ENCODE measurements at regions not wholly inside any gene's neighbourhood (a gene's known extent, or its start where the extent isn't known, plus 50 kb on each side); places are given as distances from the start of the nearest gene placed in this dataset.

- no peak for DNase-seq
Observed at GRCh38 chr6:181049-181654, 111.1 kb upstream of the DUSP22 start.

- DNase-seq = no peak
Observed at GRCh38 chr6:183668-184067, 108.6 kb upstream of the DUSP22 start.

- no peak for DNase-seq
Observed at GRCh38 chr6:184161-184700, 108.1 kb upstream of the DUSP22 start.

GRCh38 chr6:186340-186965 lies 105.8 kb upstream of the DUSP22 start:
- DNase-seq = no peak

GRCh38 chr6:187210-187861 lies 105.0 kb upstream of the DUSP22 start:
- DNase-seq = no peak

- DNase-seq = peak; percentile 51 to 75
Observed at GRCh38 chr6:188821-189655, 103.2 kb upstream of the DUSP22 start.

- DNase-seq = no peak
Observed at GRCh38 chr6:189676-190075, 102.6 kb upstream of the DUSP22 start.

GRCh38 chr6:190596-191395 lies 101.5 kb upstream of the DUSP22 start:
- DNase-seq = peak in 1 of 2 experiments; percentile 4

GRCh38 chr6:191487-192312 lies 100.6 kb upstream of the DUSP22 start:
- DNase-seq = no peak

- no peak for DNase-seq
Observed at GRCh38 chr6:192313-192664, 100.0 kb upstream of the DUSP22 start.

- DNase-seq = no peak
Observed at GRCh38 chr6:193180-193579, 99.1 kb upstream of the DUSP22 start.

- DNase-seq = peak; percentile 40 to 68
Observed at GRCh38 chr6:193773-194310, 98.4 kb upstream of the DUSP22 start.

- no peak for DNase-seq
Observed at GRCh38 chr6:195861-196360, 96.4 kb upstream of the DUSP22 start.

GRCh38 chr6:196543-196942 lies 95.7 kb upstream of the DUSP22 start:
- DNase-seq = no peak

GRCh38 chr6:203661-204060 lies 88.6 kb upstream of the DUSP22 start:
- DNase-seq = no peak

- no peak for DNase-seq
Observed at GRCh38 chr6:206264-206663, 86.0 kb upstream of the DUSP22 start.

GRCh38 chr6:208364-208763 lies 83.9 kb upstream of the DUSP22 start:
- DNase-seq = no peak

- DNase-seq = no peak
Observed at GRCh38 chr6:208938-209337, 83.3 kb upstream of the DUSP22 start.

- DNase-seq = no peak
Observed at GRCh38 chr6:209432-210103, 82.7 kb upstream of the DUSP22 start.

- DNase-seq = no peak
Observed at GRCh38 chr6:210104-210456, 82.2 kb upstream of the DUSP22 start.

All from NCI-H524 (cell line).